HG03108 (cell line): ENCODE measurements at regions not wholly inside any gene's neighbourhood (a gene's known extent, or its start where the extent isn't known, plus 50 kb on each side); places are given as distances from the start of the nearest gene placed in this dataset.
"Not testable (repeated sequence)": the region's sequence is repeated elsewhere in the genome, so short reads cannot be mapped to it uniquely, and the experiment has no call there.

ENCODE experiments used
- ATAC-seq: cut with Tn5 transposase; IDR thresholded peaks from one replicate; pipeline ENCODE4 v1.9.1; 2021; ENCODE audit warnings: moderate library complexity; ENCODE audit not compliant: unreplicated experiment

DNA sequence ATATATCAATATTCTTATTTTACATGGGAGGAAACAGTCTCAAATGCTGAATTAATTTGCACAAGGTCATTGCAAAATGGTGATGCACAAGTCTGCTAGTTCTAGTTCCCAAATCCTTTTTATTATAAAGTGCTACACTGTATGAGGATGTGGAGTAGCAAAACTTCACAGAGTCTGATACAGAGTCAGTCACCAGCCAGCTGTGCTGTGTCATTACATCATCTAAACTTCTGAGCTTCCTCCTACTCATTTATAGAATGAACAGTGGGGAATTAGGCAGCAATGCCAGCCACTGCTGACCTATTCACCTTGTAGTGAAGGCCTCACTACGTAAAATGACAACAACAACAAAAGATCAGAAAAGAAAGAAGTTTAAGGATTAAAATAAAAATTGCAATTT lies 357.8 kb downstream of the TMEM167A start:
- ATAC-seq: peak; percentile 70

DNA sequence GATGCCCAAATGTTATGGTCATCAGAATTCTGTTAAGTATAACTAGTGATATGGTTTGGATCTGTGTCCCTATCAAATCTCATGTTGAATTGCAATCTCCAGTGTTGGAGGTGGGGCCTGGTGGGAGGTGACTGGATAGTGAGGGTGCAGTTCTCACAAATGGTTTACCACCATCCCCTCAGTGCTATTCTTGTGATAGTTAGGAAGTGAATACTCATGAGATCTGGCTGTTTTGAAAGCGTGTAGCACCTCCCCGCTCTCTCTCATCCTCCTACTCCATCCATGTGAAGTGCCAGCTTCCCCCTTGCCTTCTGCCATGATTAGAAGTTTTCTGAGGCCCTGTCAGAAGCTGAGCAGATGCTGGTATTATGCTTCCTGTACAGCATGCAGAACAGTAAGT lies 359.5 kb downstream of the TMEM167A start:
- ATAC-seq: no peak

DNA sequence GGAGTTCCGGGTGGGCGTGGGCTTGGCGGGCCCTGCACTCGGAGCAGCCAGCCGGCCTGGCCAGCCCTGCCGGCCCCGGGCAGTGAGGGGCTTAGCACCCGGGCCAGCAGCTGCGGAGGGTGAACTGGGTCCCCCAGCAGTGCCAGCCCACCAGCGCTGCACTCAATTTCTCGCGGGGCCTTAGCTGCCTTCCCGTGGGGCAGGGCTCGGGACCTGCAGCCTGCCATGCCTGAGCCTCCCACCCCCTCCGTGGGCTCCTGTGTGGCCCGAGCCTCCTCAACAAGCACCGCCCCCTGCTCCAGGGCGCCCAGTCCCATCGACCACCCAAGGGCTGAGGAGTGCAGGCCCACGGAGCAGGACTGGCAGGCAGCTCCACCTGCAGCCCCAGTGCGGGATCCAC lies 362.5 kb downstream of the TMEM167A start:
- ATAC-seq: not testable (repeated sequence)

DNA sequence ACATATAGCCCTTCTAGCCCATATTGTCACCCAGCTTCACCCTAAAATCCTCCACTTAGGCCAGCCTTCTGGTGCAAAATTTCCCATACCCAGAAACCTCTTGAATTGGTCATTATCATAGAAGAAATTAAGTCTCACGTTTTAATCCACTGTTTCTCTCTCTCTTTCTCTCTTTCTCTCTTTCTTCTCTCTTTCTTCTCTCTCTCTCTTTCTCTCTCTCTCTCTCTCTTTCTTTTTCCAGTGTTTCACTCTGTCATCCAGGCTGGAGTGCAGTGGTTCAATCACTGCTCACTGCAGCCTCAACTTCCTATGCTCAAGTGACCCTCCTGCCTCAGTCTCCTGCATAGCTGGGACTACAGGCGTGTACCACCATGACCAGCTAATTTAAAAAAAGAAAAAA lies 363.4 kb downstream of the TMEM167A start:
- ATAC-seq: no peak

DNA sequence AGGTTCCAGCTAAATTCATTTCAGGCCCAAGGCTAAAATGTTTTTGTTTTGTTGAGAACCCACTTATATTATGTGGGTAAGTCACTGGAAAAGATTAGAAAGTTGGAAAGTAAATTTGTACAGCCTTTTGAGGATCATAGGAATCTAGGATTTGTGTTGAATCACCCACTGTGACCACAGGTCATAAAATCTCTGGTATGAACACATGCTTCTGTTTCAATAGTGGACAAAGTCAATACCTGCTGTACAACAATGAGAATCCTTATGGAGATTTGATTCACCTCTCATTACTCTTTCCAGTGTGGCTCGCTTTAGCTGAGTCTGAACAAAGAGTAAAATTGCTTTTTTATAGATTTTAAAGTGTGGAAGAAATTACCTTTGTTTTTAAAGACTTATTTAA lies 369.5 kb downstream of the TMEM167A start:
- ATAC-seq: no peak

DNA sequence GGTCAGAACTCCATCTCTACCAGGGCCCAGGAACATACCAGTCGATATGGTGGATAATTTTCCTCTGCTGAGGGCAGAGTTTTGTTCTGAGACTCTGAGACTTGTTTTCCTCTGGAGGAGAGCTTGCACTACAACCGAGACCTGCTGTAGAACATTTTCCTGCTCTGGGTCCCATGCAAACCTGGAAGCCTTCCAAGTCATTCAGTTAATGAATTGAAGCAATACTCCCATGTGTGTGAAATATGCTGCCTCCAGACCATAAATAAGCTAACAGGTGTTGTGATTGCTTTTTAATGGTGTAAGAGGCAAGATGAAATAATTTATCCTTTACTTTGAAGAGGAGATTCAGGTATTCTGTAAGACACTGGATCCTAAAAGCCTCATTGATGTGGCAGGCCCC lies 372.8 kb downstream of the TMEM167A start:
- no peak for ATAC-seq

DNA sequence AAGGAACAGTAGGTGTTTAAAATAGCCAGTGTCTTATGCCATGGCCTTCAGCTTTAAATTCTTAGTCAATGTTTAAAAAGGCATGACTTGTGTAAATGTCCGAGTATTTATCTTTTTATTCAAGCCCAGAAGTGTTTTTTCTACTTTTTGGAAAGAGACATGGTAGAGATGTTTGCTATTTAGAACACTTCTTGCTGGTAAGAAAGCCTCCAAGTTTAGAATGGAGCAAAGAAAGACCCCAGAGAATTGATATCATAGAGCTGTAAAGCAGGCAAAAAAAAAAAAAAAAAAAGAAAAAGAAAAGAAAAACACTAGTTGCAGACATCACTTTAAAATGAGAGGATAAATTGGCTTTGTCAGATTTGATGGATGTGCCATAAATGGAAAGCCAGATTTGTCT lies 375.1 kb downstream of the TMEM167A start:
- no peak for ATAC-seq

DNA sequence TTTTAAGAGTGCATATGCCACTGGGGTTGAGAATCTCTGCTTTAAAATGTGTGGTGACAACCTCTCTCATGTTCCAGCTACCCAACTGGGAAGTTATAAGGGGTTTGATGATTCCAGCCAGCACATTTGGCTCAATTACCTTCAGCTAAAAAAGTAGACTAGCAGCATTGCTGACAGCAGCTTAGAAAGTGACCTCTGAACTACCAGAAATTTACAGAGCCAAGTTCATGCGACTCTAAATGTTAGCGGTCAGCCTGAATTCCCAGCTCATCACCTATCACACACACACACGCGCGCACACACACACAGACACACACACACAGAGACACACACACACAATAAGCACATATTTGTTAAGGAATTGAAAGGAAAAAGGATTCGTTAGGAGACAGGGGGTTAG lies 377.5 kb downstream of the TMEM167A start:
- ATAC-seq: no peak

DNA sequence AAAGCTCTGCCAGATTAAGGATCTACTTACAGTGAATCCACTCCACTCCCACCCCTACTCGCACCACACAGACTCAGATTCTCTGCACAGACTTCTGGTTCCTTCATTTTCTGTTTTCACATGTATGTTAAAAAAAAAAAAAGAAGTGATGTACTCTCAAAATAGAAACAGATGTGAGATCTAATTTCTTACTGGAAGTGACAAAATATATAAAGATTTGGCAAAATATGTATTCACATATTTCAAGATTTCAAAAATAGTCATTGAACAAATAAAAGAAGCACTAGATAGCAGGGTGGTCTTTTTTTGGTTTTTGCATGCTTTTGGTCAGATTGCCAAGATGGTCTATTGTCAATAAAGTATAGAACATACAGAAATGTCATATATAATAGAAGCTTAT lies 379.2 kb downstream of the TMEM167A start:
- no peak for ATAC-seq

DNA sequence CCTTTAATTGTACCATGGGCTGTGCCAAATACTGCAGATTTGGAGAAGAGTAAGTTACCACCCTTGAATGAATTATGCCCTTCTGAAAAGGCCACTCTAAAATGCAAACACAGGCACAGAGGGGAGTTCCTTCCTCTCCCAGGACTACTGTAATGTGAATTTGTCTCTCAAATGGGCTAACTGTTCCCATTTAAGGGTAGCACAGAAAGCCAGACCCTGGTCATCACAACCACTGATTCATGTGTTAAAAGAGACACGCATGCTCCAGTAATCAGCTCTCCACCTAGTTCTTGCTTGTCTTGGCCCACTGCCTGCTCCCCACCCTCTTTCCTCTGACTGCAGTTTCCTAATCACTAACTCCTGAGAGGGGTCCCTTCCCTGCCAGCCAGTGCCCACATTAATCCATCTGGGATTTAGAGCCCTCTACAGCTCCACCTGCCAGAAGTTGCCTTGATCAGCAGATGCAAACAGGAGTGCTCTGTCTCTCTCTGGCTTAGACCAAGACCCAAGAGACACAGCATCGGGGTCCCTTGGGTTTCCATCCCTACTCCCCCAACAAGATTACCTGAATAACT lies 382.4 kb downstream of the TMEM167A start:
- no peak for ATAC-seq

DNA sequence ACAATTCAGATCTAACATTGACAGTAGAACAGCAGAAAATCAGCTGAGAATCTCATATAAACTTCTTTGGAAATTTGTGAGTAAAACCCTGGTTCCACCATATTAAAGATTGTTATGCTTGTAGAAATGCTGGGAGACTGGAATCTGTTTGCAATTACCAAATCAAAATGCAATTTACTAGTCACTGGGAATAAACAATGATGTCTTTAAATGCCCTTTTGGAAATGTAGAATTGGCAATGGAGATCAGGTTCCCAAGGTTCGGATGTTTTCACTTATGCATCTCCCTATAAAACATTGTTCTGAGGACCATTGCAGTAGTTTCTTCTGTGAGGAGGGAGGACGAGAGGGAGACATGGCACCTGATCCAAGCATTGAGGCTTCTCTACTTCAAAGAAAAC lies 384.4 kb downstream of the TMEM167A start:
- ATAC-seq: no peak

DNA sequence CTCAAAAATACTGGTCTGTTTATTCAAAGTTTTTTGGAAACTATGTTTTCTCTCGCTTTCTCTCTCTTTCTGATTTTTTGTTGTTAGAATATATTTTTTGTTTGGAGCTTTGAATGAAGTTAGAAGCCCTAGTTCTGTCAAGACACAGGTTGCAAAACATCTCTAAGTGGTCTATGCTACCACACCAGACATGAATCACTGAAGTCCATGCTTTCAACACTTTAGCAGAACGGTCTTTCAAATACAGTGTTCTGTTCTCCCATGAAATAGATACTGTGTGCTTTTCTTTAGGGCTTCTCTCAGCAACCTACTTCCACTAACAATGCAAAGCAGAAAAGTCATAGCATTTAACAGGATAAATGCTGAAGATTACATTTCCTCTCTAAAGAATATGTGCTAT lies 392.5 kb downstream of the TMEM167A start:
- no peak for ATAC-seq

DNA sequence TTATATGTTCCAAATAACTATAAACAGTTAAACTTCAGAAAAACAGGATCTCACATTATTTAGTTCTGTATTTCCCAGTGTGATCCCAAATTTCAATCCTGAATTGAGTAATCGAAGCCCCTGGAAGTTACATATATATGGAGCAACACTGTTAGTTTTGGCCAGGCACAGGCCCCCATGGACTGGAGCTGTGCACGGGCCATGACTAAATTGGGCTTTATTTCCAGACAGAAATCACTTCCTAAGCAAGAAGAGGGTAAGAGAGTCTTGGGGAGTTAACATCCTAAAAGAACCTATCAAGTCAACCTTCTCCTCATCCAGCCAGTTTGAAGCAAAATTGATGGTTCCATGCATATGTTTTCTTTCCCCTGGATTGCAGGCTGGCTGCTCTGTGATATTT lies 393.0 kb downstream of the TMEM167A start:
- ATAC-seq: no peak

DNA sequence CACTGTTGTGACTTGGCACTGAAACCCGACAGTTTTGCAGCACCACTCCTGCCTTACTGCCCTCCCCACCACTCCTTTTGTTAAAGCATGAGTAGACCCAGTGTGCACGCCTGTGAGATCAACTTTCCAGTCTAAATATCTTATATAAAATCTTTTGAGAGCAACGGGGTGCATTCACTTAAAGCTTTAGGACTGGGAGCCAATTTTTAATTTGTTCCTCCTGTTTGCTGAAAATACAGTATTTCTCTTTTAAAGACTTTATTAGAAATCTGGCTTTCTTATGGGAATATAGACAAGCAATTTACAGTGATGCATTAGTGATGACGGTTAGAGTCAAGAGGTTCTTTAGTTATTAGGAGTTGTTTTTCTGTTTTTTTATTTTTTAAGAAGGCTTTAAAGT lies 397.5 kb downstream of the TMEM167A start:
- no peak for ATAC-seq

DNA sequence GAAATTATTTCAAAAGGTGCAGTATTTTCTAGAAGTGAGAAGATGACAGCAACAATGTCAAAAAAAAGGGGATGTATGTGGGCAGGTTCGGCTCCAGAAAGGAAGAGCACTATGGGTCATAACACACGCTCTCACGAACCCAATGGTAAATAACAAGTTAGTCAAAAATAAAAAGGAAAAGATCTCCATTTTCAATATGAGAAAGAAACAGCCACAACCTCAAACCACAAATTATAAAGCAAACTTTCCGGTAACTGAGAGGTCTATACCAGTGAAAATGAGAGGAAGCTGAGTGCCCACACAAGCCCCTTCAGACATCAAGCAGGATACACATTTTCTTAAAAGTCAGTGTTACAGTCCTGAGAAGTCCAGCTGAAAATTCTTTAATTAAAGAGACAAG lies 398.5 kb upstream of the RPS23 start:
- ATAC-seq: peak; percentile 64

DNA sequence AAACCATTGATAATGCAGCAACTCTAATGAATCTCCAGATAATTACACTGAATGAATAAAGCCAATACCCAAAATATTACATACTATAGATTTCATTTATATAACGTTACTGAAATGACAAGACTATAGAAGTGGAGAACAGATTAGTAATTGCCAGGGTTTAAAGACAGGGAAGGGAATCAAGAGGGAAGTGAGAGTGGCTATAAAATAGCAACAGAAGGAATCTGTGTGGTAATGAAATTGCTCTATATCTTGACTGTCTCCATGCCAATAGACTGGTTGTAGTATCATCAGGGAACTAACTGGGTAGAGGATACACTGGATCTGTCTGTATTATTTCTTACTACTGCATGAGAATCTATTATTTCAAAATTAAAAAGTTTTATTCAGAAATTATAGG lies 396.5 kb upstream of the RPS23 start:
- ATAC-seq: no peak

DNA sequence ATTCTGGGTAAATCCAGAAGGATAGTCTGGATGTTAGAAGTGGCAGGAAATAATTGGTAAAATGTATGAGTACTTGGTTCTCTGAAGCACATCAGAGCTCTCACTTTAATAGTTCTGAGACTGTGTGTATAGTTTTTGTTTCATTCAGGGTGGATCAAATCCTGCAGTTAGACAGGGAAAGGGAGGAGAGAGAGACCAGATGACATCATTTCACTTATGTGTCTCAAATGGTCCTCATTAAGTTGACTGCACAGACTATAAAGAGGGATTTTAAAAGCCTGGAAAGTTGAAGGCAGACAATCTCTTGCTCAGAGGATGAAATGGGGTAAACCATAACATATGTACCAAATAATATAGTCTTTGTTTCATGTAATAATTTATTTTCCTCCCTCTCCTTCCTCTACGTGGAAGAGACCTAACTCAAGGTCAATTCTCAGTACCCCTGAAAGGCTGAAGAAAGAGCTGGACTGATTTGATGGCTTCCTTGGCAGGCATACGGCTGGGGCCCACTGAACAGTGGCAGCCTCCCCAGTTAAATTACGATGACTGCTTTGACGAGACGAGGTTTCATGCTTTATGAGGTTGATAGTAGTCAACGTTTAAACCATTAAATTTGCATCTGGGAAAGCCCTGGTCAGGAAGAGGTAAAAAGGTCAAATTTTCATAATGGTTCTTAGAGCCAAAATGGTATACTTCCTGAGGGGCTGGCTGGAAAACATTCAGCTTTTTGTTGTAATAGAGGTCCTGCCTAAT lies 395.1 kb upstream of the RPS23 start:
- no peak for ATAC-seq

DNA sequence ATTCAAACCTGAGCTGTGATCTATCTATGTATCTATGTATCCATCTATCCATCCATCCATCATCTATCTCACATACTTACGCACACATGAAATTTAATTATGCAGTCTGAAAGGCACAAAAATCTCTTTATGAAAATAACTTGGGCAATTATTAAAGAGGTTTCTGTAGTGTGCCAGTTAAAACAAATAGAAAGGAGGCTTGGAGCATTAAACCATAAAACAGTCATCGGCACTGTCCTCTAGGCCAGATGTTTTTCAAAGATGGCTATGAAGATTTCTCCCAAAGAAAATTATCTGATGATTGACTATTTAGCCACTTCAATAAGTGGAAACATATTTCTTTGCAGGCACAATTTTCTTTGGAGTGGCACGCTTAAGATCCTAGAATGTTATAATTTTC lies 392.5 kb upstream of the RPS23 start:
- ATAC-seq: no peak

DNA sequence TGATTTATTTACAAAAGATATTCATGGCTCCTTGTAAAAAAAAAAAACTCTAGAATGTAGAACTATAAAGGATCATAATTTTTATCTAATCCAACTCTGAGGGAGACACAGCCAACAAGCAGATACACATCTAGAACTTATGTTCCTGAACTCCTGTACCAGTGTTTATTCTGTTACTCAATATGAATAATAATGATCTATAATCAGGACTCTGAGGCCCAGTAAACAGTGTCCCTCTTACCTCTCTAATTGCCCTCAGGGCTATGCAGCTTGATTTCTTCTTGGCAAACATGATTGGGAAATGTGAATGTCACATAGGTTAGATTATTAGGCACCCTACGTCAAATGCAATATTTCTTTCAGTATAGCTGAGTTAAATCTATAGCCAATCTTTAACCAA lies 391.6 kb upstream of the RPS23 start:
- ATAC-seq: no peak

DNA sequence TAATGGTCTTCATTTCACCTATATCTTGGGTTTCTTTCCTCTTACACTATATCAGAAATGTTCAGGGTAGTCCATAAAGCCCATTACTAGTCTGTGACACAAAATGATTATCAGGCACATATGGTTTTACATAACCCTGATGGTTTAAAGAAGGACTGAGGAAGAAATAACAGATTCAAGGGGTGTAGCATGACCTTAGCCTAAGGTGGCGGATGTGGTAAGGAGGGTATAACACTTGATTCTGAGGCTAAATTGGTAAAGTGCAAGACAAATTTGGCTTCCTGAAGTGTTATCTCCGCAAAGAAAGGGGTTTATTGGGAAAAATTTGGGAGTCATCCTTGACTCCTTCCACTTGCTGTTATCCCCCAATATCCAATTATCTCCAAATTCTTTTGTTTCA lies 388.2 kb upstream of the RPS23 start:
- no peak for ATAC-seq

DNA sequence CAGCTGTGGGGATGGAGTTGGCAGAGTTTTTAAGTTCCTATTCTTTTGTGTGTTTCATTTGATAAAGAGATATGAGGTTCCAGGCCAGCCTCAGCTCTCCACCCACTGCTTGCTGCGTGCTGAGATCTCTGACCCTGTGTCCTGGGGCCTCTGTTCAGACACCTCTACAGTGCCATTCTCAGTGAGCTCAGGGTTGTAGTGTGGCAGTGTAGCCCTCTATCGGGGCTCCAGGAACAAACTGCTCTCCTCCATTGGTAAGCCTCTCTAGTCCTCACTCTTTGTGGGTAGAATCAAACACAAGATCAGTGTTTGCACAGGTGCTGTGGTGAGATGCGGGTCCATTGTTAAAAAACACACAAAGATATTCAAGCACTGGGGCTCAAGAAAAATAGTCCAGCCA lies 386.6 kb upstream of the RPS23 start:
- ATAC-seq: no peak

DNA sequence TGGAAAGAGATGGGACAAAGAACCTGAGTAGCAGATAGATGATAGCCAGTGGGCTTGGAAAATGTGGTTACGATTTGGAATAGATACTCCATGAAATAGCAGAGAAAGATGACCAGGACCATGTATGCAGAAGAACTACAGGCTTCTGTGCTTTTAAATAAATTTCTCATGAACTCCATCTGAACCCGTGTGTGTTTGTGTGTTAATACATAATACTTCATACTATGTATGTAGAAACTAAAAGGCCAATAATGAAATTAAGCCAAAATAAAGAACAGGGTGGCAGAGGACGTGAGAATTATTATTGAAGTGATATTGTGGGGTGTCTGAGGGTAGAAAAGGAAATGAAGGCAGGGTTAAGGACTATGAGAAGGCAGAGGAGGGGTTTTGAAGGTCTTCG lies 385.1 kb upstream of the RPS23 start:
- no peak for ATAC-seq

DNA sequence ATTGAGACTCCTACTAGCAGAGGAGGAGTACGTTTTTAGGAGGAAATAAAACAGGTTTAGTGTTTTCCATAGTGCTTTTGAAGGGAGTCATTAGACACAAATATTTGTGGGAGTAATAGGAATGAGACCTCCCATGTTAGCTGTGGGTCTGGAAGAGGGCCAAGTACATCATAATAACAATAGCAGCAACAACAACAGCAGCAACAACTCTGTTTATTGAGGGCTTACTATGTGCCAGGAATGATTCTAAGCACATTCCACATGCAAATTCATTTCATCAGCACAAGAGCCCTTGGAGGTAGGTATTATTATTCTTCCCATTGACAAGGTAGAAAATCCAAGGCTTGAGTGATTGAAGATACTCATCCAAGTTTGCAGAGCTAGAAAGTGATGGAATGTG lies 384.2 kb upstream of the RPS23 start:
- ATAC-seq: no peak
